DND-41 (cell line): ENCODE measurements at regions not wholly inside any gene's neighbourhood (a gene's known extent, or its start where the extent isn't known, plus 50 kb on each side); places are given as distances from the start of the nearest gene placed in this dataset.

Experiments
- ATAC-seq: fragments of 200-7000 bp; cut with Tn5 transposase; 3 replicates; pipeline ENCODE4 v1.9.1; 2021; ENCODE audit warnings: low read depth; ENCODE audit not compliant: insufficient read depth
- DNase-seq: peaks from one replicate; pipeline ENCODE4 v3.0.0-alpha.2; 2020
- H2AFZ ChIP-seq: 2 replicates; pipeline ENCODE4 v1.6.0; 2012; ENCODE audit warnings: low read depth, low read length
- H3K27ac ChIP-seq: 2 replicates; pipeline ENCODE4 v1.5.1; 2012; ENCODE audit warnings: low read length, inconsistent platforms
- H3K27me3 ChIP-seq: fragments of 200-600 bp; sonication (generic); 2 replicates; pipeline ENCODE4 v1.6.0; 2012; ENCODE audit warnings: low read length, mild to moderate bottlenecking, inconsistent platforms; ENCODE audit not compliant: insufficient read depth, poor library complexity
- H3K36me3 ChIP-seq: 2 replicates; pipeline ENCODE4 v1.5.1; 2012; ENCODE audit warnings: low read length, inconsistent platforms; ENCODE audit not compliant: insufficient read depth
- H3K4me1 ChIP-seq: 2 replicates; pipeline ENCODE4 v1.5.1; 2012; ENCODE audit warnings: mild to moderate bottlenecking, low read length; ENCODE audit not compliant: insufficient read depth
- H3K4me2 ChIP-seq: 2 replicates; pipeline ENCODE4 v1.6.0; 2012; ENCODE audit warnings: mild to moderate bottlenecking, moderate library complexity, low read length, inconsistent platforms; ENCODE audit not compliant: insufficient read depth
- H3K4me3 ChIP-seq, 2 experiments: fragments of 200-600 bp in 1 of 2; shearing (Covaris generic) in 1 of 2; 2 replicates each; pipeline ENCODE4 v1.5.1; 2012 to 2016; ENCODE audit warnings: inconsistent platforms in 2 of 2, low read length in 2 of 2, mild to moderate bottlenecking in 2 of 2, low read depth in 1 of 2, moderate library complexity in 1 of 2
- H3K79me2 ChIP-seq: 2 replicates; pipeline ENCODE4 v1.6.0; 2012; ENCODE audit warnings: low read length, inconsistent platforms; ENCODE audit not compliant: insufficient read depth
- H3K9ac ChIP-seq: 2 replicates; pipeline ENCODE4 v1.6.0; 2012; ENCODE audit warnings: low read depth, mild to moderate bottlenecking, inconsistent platforms, low read length, moderate library complexity
- H3K9me3 ChIP-seq: 2 replicates; pipeline ENCODE4 v1.5.1; 2012; ENCODE audit warnings: low read length, moderate library complexity, mild to moderate bottlenecking, inconsistent platforms; ENCODE audit not compliant: insufficient read depth, severe bottlenecking
- H4K20me1 ChIP-seq: 2 replicates; pipeline ENCODE4 v1.6.0; 2012; ENCODE audit warnings: low read length; ENCODE audit not compliant: insufficient read depth
- EZH2 ChIP-seq: IDR thresholded peaks from 3 replicates; pipeline ENCODE4 v1.6.1; 2012; ENCODE audit warnings: borderline replicate concordance, low read depth, mild to moderate bottlenecking, moderate library complexity, low read length, inconsistent platforms; ENCODE audit not compliant: severe bottlenecking
- TF ChIP-seq, protein P1 (sequence below): IDR thresholded peaks from 2 replicates; pipeline ENCODE4 v1.5.1; 2012; ENCODE audit warnings: borderline replicate concordance, low read length, moderate library complexity, mild to moderate bottlenecking; ENCODE audit not compliant: poor library complexity, severe bottlenecking; ENCODE audit errors: extremely low read depth

DNA sequence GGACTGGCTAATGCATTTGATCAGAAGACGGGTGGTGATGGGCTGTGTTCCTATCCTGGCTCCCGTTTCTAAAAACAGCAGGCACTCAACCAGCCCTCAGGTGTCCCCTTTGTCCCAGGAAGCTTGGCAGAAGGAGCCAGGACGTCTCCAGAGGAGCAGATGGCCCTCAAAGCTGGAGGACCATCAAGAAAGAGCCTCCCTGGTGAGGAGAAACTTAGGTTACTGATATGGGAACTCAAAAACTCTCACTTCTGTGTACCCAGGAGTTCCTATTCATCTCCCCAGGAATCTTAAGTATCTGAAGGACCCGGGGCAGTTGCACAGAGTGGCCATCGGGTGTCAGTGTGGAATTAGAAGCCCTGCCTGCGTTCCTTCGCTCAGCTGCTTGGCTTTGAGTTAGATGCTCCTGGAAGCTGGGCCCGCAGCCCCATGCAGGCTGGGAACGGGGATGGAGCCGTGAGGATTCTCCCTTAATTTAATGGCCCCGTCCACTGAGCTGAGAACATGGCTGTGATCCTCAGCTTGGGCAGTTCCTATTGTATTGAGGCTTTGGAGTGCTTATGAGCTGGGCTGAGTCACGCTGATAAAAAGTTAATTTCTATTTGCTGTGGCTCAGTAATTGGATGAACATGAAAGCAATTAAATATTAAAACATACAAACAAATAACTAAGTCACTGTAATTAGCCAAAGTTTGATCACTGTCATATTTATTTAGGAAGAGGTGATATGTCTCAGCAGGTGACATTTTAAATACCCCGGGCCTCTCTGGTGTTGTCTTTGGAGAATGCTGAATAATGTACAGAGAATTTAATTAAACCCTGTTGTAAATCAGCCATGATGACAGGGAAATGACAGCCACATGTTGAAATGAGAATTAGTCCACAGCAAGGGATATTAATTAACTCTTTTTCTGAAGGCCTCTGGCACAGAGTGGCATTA lies 402.1 kb downstream of the SEC14L1 start:
- no peak overlapping the region for H3K9ac ChIP-seq
- no peak overlapping the region for H2AFZ ChIP-seq
- H3K4me3 ChIP-seq, result no peak overlapping the region
- H3K4me1 ChIP-seq, result no peaks in the 10 kb centered on the region
- H3K79me2 ChIP-seq, result no peaks in the 10 kb centered on the region
- DNase-seq (peak; percentile 74), ATAC-seq (peak; percentile 95)
- no peaks in the 10 kb centered on the region for H4K20me1 ChIP-seq
- TF ChIP-seq EZH2, result no peak
- TF ChIP-seq, protein P1, sequence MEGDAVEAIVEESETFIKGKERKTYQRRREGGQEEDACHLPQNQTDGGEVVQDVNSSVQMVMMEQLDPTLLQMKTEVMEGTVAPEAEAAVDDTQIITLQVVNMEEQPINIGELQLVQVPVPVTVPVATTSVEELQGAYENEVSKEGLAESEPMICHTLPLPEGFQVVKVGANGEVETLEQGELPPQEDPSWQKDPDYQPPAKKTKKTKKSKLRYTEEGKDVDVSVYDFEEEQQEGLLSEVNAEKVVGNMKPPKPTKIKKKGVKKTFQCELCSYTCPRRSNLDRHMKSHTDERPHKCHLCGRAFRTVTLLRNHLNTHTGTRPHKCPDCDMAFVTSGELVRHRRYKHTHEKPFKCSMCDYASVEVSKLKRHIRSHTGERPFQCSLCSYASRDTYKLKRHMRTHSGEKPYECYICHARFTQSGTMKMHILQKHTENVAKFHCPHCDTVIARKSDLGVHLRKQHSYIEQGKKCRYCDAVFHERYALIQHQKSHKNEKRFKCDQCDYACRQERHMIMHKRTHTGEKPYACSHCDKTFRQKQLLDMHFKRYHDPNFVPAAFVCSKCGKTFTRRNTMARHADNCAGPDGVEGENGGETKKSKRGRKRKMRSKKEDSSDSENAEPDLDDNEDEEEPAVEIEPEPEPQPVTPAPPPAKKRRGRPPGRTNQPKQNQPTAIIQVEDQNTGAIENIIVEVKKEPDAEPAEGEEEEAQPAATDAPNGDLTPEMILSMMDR, result peak; percentile 94
- no peaks in the 10 kb centered on the region for H3K27me3 ChIP-seq
- H3K27ac ChIP-seq, result no peak overlapping the region
- no peak overlapping the region for H3K4me2 ChIP-seq
- no peaks in the 10 kb centered on the region for H3K36me3 ChIP-seq
- H3K9me3 ChIP-seq, result no peaks in the 10 kb centered on the region

DNA sequence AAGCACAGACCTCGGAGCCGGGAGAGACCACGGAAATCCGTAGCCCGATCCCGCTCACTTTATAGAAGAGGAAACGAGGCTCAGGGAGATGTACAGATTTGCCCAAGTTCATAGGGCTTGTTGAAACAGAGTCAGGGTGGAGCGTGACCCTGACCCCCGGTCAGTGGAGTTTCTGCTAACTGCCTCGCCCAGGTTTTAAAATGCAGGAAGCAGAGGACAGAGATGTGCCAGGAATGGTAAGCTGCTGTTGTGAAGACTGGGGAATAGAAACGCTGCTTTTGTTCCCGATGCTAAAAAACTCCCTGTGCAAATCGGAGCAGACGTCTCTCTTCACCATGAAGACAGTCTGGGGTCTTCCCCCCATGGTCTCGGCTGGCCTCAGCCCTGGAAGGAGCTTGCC lies 403.0 kb downstream of the SEC14L1 start:
- Histone ChIP-seq H4K20me1 (no peaks in the 10 kb centered on the region), H3K27ac (no peak overlapping the region), H3K36me3 (no peaks in the 10 kb centered on the region), H3K4me3 (no peak overlapping the region), H3K79me2 (no peaks in the 10 kb centered on the region), H3K4me1 (no peaks in the 10 kb centered on the region), H2AFZ (no peak overlapping the region), H3K9ac (no peak overlapping the region), H3K4me2 (no peak overlapping the region), H3K27me3 (no peaks in the 10 kb centered on the region), H3K9me3 (no peaks in the 10 kb centered on the region)
- ATAC-seq (no peak), DNase-seq (no peak)
- no peak for TF ChIP-seq EZH2
- TF ChIP-seq, protein P1, result no peak

DNA sequence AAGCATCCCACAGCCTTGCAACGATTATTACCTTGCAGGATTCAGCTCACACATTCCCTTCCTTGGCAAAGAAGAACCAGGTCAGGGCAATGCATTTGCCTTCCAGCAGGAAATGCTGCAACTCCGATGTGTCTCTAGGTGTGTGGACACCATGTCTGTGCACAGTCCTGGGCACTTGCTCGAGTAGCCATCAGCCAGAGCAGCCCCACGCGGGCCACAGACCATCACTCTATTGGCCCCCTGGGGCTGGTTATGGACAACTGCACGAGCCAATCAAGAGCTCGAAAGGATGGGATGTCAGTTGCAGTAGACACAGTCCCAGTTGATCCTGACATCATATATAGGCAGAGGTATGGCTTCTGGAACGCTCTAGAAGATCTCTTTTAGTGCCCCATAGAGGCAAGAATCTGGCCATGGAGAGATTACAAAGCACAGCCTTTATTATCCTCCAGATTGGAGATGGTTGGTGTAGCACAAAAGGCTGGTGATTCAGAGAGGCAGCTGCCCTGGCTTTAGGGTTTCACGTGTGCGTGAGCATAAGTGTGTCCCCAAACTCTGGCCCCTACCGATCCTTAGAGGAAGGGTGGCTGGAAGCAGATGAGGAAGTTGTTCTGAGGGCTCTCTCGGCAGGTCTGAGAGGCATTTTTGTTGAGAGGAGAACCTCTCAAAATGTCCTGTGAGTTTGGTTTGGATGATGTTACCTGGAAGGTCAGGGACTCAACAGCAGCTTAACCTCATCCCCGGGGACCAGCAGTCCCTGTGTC lies 403.8 kb downstream of the SEC14L1 start:
- no peaks in the 10 kb centered on the region for H3K4me1 ChIP-seq
- no peak overlapping the region for H2AFZ ChIP-seq
- no peaks in the 10 kb centered on the region for H3K9me3 ChIP-seq
- H3K36me3 ChIP-seq, result no peaks in the 10 kb centered on the region
- DNase-seq, result no peak
- no peak for ATAC-seq
- no peak overlapping the region for H3K9ac ChIP-seq
- no peak overlapping the region for H3K4me3 ChIP-seq
- TF ChIP-seq, protein P1, result no peak
- no peak for TF ChIP-seq EZH2
- H3K27ac ChIP-seq, result no peak overlapping the region
- H3K79me2 ChIP-seq, result no peaks in the 10 kb centered on the region
- H4K20me1 ChIP-seq, result no peaks in the 10 kb centered on the region
- H3K4me2 ChIP-seq, result no peak overlapping the region
- H3K27me3 ChIP-seq, result no peaks in the 10 kb centered on the region
